ENCODE measurements at regions not wholly inside any gene's neighbourhood (a gene's known extent, or its start where the extent isn't known, plus 50 kb on each side); places are given as distances from the start of the nearest gene placed in this dataset.
"Not testable (repeated sequence)": the region's sequence is repeated elsewhere in the genome, so short reads cannot be mapped to it uniquely, and the experiment has no call there.

DNA sequence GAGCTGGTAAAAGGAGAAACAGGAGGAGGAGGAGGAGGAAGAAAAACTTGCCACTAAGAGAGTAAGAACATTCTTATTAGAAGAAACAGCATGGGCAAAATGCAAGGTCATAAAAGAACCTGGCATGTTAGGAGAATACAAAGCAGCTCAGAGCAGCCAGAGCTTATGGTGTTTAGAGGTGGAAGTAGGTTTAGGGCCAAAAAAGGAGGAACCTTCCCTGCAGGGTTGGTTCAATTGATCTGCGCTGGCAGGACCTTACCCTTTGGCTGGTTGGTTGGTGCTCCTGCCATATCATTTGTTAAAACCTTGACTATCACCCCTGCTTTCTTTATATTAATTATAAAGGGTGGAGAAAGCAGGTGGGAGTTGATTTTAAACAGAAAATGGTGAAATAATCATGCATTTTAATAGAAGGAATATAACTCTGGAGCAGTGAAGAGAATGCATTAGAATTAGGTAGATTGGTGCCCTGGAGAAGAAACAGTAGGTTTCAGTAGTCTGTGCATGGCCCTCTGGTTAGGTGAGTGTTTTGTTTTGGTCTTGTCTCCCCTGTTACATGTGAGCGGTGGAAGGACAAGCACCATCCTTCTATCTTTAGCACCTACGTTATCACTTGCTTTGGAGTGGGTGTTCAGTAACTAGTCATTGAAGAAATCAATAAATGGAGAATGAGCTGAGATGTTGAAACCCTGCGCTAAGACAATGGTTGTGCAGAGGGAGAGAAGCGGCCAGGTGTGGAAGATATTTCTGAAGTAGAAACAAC is 110.4 kb upstream of the NGF start:
- Histone ChIP-seq H3K27ac (ENCODE audit: low read depth) (no peak overlapping the region), H3K36me3 (ENCODE audit: insufficient read depth) (no peaks in the 10 kb centered on the region), H3K4me3 (ENCODE audit: low read depth, low read length) (no peak overlapping the region), H3K4me1 (ENCODE audit: insufficient read depth) (no peaks in the 10 kb centered on the region)
- no peak for DNase-seq (ENCODE audit: extremely low spot score)
- WGBS = 98% methylated on average over 5 of the region's 5 CpGs

DNA sequence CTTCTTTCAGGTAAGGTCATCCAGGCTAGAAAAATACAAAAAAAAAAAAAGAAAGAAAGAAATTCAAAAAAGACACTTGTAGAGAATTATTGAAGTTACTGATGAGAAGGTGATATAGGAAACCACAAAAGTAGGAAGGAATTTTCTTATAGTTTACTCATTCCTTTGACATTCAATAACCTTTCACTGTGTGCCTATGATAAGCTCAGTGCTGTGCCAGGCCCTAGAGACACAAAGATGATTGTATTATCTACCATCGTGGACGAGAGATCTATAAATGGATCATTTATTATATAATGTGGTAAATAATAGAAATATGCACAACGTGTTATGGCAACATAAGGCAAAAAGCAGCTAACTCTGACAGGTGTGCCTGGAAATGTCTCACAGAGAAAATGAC is 109.6 kb upstream of the NGF start:
- no peaks in the 10 kb centered on the region for H3K36me3 ChIP-seq (ENCODE audit: insufficient read depth)
- H3K4me1 ChIP-seq (ENCODE audit: insufficient read depth) = no peaks in the 10 kb centered on the region
- WGBS = 52% methylated on average over 3 of the region's 3 CpGs
- H3K4me3 ChIP-seq (ENCODE audit: low read depth, low read length) = no peak overlapping the region
- H3K27ac ChIP-seq (ENCODE audit: low read depth) = no peak overlapping the region
- no peak for DNase-seq (ENCODE audit: extremely low spot score)

DNA sequence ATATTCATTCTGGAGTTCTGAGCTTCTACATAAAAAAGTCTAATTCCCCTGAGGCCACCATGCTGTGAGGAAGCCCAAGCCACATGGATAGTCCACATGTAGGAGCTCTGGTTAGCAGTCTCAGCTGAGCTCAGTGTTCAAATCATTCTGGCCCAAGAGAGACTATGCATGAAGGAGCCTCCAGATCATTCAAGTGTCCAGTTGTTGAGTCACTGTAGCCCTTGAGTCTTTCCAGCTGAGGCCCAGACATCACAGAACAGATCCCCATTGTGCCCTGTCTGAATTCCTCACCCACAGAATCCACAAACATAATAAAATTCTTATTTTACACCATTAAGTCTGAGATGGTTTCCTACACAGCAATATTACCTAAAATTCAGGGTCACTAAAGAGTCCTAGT is 107.0 kb upstream of the NGF start:
- Histone ChIP-seq H3K4me1 (ENCODE audit: insufficient read depth) (no peaks in the 10 kb centered on the region), H3K4me3 (ENCODE audit: low read depth, low read length) (no peak overlapping the region), H3K27ac (ENCODE audit: low read depth) (no peak overlapping the region), H3K36me3 (ENCODE audit: insufficient read depth) (no peaks in the 10 kb centered on the region)
- DNase-seq (ENCODE audit: extremely low spot score) = no peak

DNA sequence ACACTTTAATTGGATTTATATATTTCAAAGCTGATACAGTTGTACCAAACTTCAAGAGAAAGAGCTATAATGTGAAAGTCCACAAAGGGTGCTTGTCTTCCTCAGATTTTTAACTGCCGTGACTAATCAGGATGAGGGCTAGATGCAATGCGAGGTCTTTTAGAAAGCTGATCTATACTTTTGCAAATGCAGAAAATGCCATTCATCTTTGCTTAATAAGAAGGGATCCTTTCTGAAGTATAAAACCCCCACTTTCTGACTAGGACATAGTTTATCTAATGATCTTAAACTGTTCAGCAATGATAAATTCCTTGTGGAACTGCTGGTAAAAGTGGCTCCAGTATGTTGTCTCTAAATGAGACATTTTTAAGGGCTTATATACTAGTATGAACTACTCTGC is 102.7 kb upstream of the NGF start:
- H3K27ac ChIP-seq (ENCODE audit: low read depth) = no peak overlapping the region
- DNase-seq (ENCODE audit: extremely low spot score) = no peak
- 78% methylated on average over 2 of the region's 2 CpGs for WGBS
- H3K4me3 ChIP-seq (ENCODE audit: low read depth, low read length) = no peak overlapping the region
- H3K4me1 ChIP-seq (ENCODE audit: insufficient read depth) = no peaks in the 10 kb centered on the region
- no peaks in the 10 kb centered on the region for H3K36me3 ChIP-seq (ENCODE audit: insufficient read depth)

DNA sequence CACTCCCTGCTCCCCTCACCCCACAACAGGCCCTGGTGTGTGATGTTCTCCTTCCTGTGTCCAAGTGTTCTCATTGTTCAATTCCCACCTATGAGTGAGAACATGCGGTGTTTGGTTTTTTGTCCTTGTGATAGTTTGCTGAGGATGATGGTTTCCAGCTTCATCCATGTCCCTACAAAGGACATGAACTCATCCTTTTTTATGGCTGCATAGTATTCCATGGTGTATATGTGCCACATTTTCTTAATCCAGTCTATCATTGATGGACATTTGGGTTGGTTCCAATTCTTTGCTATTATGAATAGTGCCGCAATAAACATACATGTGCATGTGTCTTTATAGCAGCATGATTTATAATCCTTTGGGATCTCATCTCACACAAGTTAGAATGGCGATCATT is 101.5 kb upstream of the NGF start:
- H3K27ac ChIP-seq (ENCODE audit: low read depth); H3K4me3 ChIP-seq (ENCODE audit: low read depth, low read length); H3K36me3 ChIP-seq (ENCODE audit: insufficient read depth); H3K4me1 ChIP-seq (ENCODE audit: insufficient read depth); DNase-seq (ENCODE audit: extremely low spot score): not testable (repeated sequence)
- 96% methylated on average over 3 of the region's 3 CpGs for WGBS

DNA sequence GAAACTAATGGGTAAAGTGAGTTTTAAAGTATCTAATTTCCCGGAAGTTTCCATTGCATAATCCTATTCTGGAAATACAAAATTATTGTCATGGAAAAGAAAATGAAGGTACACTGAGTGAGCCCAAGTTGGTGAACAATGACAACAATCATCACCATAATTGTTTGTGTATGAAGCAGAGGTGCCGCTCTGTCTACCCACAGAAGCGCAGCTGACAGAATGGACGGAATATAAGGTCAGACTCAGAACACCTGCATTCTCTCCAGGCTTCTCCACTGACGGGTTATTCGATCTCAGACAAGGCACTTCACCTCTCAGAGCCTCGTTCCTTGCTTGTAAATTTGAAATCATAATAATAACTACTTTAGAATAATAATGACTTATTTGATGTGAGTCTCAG is 99.1 kb upstream of the NGF start:
- DNase-seq (ENCODE audit: extremely low spot score) = no peak
- no peak overlapping the region for H3K4me3 ChIP-seq (ENCODE audit: low read depth, low read length)
- WGBS = 77% methylated on average over 7 of the region's 7 CpGs
- H3K27ac ChIP-seq (ENCODE audit: low read depth) = no peak overlapping the region
- H3K4me1 ChIP-seq (ENCODE audit: insufficient read depth) = no peaks in the 10 kb centered on the region
- H3K36me3 ChIP-seq (ENCODE audit: insufficient read depth) = no peaks in the 10 kb centered on the region

DNA sequence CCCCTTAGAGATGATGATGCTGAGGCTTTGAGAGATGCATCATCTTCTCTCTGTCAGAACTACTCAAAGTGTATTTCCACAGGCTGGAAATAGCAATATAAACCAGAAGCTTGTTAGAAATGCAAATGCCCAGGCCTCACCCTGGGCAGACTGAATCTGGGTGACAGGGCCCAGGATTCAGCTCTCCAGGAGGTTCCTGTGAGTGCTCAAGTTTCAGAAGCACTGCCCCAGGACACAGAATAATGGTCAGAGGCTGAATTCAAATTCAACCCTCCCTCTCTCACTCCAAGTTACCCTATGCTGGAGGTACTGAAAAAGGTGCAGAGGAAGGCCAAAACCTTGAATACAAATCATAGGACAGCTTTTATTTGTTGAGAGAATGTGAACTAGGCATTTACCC is 98.5 kb upstream of the NGF start:
- no peaks in the 10 kb centered on the region for H3K4me1 ChIP-seq (ENCODE audit: insufficient read depth)
- no peaks in the 10 kb centered on the region for H3K36me3 ChIP-seq (ENCODE audit: insufficient read depth)
- H3K4me3 ChIP-seq (ENCODE audit: low read depth, low read length) = no peak overlapping the region
- DNase-seq (ENCODE audit: extremely low spot score) = no peak
- H3K27ac ChIP-seq (ENCODE audit: low read depth) = no peak overlapping the region

DNA sequence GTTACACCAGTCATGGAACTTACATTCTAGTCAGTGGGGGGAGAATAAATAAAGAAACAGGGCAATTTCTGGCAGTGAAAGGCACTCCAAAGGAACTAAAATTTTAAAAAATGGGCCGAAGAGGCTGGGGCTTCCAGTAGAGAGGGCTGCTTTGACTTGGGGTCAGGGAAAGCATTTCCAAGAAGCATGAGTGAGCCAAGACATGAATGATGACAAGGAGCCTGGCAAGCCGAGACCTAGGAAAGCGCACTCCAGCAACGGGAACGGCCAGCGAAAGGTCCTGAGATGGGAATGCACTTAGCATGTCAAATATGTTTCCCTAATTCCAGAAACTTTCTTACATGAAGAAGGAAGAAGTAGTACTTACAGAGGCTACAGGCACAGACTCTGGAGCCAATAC is 95.4 kb upstream of the NGF start:
- H3K4me1 ChIP-seq (ENCODE audit: insufficient read depth) = no peaks in the 10 kb centered on the region
- H3K36me3 ChIP-seq (ENCODE audit: insufficient read depth) = no peaks in the 10 kb centered on the region
- 48% methylated on average over 6 of the region's 6 CpGs for WGBS
- no peak for DNase-seq (ENCODE audit: extremely low spot score)
- no peak overlapping the region for H3K27ac ChIP-seq (ENCODE audit: low read depth)
- H3K4me3 ChIP-seq (ENCODE audit: low read depth, low read length) = no peak overlapping the region

DNA sequence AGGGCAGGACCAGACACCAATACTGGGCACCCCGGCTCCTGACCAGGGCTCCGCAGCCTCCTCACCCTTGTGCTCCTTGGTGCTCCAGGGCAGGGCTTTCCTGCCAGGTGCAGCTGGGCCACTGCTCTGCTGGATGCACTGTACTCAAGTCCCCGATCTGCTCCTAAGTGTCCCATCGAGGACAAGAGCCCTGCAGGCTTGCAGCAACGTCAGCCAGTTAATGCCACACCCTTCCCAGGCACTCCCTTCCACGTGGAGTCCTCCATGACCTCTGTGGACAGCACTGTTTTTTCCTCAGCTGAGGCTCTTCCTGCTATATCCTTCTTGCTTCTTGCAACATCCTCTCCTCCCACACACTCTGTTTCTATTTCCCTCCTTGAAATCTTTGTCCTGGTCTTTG is 94.0 kb upstream of the NGF start:
- Histone ChIP-seq H3K4me3 (ENCODE audit: low read depth, low read length) (no peak overlapping the region), H3K36me3 (ENCODE audit: insufficient read depth) (no peaks in the 10 kb centered on the region), H3K4me1 (ENCODE audit: insufficient read depth) (no peaks in the 10 kb centered on the region), H3K27ac (ENCODE audit: low read depth) (no peak overlapping the region)
- 64% methylated on average over 6 of the region's 6 CpGs for WGBS
- no peak for DNase-seq (ENCODE audit: extremely low spot score)

DNA sequence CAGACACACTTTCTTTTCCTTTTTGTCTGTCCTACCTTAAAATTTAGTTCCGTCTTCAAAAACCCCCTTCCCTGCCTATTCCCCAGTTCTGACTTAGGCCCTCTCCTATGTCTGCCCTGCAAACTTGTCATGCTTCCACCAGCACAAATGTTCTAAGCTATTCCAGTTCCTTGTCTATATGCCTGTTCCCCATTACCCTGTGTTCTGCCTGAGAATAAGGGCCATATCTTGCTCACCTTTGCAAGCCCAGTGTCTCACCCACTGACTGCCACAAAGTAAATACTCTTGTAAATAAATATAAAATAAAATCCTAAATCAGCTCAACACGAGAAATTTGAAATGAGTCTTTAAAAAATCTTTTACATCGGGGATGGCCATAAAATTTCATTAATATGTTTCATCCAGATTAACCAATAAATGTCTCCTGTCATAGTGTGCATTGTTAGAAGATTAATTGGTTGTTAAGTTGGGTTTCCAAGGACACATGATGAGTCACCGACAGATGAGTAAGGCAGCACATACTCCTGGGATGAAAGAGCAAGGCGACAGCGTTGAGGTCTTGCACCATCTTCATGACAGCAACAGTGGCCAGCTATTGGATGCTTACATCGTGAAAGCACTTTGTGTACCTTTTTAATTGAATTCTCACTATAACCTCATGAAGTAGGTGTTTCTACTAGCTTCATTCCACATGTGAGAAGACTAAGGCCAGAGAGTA is 92.6 kb upstream of the NGF start:
- H3K4me3 ChIP-seq (ENCODE audit: low read depth, low read length) = no peak overlapping the region
- no peak for DNase-seq (ENCODE audit: extremely low spot score)
- WGBS = 79% methylated on average over 7 of the region's 7 CpGs
- H3K4me1 ChIP-seq (ENCODE audit: insufficient read depth) = no peaks in the 10 kb centered on the region
- no peak overlapping the region for H3K27ac ChIP-seq (ENCODE audit: low read depth)
- H3K36me3 ChIP-seq (ENCODE audit: insufficient read depth) = no peaks in the 10 kb centered on the region

DNA sequence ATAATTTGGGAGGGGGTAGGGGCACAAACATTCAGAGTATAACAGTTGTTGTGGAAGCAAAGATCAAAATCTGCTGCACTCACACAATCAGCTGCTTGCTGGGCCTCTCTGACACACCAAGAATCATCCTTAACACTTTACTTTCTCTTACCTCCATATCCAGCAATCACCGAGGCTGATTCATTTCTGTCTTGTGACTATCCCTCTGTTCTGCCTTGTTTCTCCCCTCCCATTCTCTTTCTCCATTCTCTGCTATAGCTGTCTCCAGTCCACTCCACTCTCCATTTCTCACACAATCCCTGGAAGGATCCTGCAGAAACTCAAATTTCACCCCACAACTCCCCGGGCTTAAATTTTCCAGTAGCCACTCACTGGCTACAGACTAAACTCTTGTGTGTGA is 91.8 kb upstream of the NGF start:
- Histone ChIP-seq H3K27ac (ENCODE audit: low read depth) (no peak overlapping the region), H3K4me1 (ENCODE audit: insufficient read depth) (no peaks in the 10 kb centered on the region), H3K36me3 (ENCODE audit: insufficient read depth) (no peaks in the 10 kb centered on the region), H3K4me3 (ENCODE audit: low read depth, low read length) (no peak overlapping the region)
- WGBS = 76% methylated on average over 2 of the region's 2 CpGs
- DNase-seq (ENCODE audit: extremely low spot score) = no peak

DNA sequence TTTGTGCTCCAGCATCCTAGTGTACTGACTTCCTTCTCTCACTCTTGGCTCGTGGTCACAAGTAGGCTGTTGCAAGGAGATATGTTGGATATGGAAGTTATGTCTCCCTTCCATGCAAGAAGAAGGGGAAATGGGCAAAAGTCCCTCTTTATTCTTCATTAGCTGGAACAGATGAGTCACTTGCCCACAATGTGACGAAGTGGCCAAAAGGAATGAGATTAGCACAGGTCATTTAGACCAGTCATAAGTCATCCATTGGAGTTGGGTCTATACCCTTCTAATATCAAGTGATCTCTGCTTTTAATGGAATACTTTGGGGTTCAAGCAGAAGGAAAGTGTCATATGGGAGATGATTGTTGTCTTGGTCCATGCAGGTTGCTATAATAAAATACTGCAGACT is 91.2 kb upstream of the NGF start:
- H3K4me3 ChIP-seq (ENCODE audit: low read depth, low read length) = no peak overlapping the region
- H3K36me3 ChIP-seq (ENCODE audit: insufficient read depth) = no peaks in the 10 kb centered on the region
- H3K27ac ChIP-seq (ENCODE audit: low read depth) = no peak overlapping the region
- no peaks in the 10 kb centered on the region for H3K4me1 ChIP-seq (ENCODE audit: insufficient read depth)
- no peak for DNase-seq (ENCODE audit: extremely low spot score)
- 91% methylated on average over 2 of the region's 2 CpGs for WGBS

DNA sequence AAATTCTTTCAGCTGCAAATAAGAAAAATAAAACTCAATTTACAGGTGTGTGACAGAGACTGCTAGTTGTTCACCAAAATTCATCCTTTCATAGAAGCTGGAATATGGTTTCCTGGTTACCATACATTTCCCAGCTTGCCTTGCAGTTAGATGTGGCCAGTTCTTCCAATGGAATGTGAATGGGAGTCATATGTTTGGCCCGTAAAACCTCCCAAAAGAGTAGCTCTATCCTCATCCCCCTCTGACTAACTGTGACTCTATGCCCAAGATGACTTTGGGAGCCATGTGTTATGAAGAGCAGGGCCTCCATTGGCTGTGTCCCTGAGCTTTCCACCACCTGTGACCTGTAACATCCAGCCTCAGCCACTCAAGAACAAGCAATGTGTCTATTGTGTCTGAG is 90.6 kb upstream of the NGF start:
- no peaks in the 10 kb centered on the region for H3K36me3 ChIP-seq (ENCODE audit: insufficient read depth)
- no peaks in the 10 kb centered on the region for H3K4me1 ChIP-seq (ENCODE audit: insufficient read depth)
- DNase-seq (ENCODE audit: extremely low spot score) = no peak
- no peak overlapping the region for H3K27ac ChIP-seq (ENCODE audit: low read depth)
- 87% methylated on average over 1 of the region's 1 CpG for WGBS
- H3K4me3 ChIP-seq (ENCODE audit: low read depth, low read length) = no peak overlapping the region

DNA sequence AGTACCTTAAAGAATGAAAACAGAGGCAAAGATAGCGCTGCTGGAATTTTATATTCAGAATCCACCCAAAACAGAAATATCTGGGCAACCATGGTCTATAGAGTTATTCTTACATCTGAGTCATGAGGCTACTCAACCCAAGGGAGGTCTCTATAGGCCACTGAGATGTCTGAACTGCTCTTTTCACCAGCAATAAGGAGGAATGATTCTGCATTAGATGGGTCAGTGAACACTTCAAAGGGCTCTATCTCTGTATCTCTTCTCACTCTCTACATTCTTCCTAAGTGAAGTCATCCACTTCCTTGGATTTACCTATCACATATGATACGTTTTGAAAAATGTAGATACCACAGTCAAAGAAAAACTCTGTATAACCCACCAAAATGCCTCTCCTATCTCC is 90.2 kb upstream of the NGF start:
- H3K27ac ChIP-seq (ENCODE audit: low read depth) = no peak overlapping the region
- no peaks in the 10 kb centered on the region for H3K36me3 ChIP-seq (ENCODE audit: insufficient read depth)
- 85% methylated on average over 2 of the region's 2 CpGs for WGBS
- no peaks in the 10 kb centered on the region for H3K4me1 ChIP-seq (ENCODE audit: insufficient read depth)
- no peak for DNase-seq (ENCODE audit: extremely low spot score)
- H3K4me3 ChIP-seq (ENCODE audit: low read depth, low read length) = no peak overlapping the region
